Lower leg skin (tissue), 3 donors: ENCODE measurements at regions not wholly inside any gene's neighbourhood (a gene's known extent, or its start where the extent isn't known, plus 50 kb on each side); places are given as distances from the start of the nearest gene placed in this dataset.

Experiments
- POLR2A ChIP-seq, 2 donors: fragments of 450-650 bp; IDR thresholded peaks; one replicate each; pipeline ENCODE4 v1.6.1; 2016 to 2017; ENCODE audit warnings: antibody characterized with exemption in 2 of 2, mild to moderate bottlenecking in 1 of 2, moderate library complexity in 1 of 2
- TF ChIP-seq, protein P1 (sequence below), 3 donors: fragments of 450-650 bp; IDR thresholded peaks; one replicate each; pipeline ENCODE4 v1.5.1; 2016; ENCODE audit warnings: antibody characterized with exemption in 3 of 3, mild to moderate bottlenecking in 3 of 3, moderate library complexity in 2 of 3

DNA sequence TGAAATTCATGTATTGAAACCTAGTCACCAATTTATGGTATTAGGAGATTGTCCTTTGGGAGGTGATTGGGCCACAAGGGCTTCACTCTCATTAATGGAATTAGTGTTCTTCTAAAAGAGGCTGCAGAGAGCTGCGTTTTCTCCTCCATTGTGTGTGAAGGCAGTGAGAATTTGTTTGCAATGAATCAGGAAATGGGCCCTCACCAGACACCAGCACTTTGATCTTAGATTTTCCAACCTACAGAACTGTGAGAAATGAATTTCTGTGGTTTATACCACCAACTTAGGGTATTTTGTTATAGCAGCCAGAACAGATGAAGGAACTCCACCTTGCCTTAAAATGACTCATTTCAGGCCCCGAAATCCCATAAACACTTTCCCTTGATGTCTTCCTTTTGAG, 544.2 kb downstream of the RWDD3 start:
- TF ChIP-seq, protein P1, sequence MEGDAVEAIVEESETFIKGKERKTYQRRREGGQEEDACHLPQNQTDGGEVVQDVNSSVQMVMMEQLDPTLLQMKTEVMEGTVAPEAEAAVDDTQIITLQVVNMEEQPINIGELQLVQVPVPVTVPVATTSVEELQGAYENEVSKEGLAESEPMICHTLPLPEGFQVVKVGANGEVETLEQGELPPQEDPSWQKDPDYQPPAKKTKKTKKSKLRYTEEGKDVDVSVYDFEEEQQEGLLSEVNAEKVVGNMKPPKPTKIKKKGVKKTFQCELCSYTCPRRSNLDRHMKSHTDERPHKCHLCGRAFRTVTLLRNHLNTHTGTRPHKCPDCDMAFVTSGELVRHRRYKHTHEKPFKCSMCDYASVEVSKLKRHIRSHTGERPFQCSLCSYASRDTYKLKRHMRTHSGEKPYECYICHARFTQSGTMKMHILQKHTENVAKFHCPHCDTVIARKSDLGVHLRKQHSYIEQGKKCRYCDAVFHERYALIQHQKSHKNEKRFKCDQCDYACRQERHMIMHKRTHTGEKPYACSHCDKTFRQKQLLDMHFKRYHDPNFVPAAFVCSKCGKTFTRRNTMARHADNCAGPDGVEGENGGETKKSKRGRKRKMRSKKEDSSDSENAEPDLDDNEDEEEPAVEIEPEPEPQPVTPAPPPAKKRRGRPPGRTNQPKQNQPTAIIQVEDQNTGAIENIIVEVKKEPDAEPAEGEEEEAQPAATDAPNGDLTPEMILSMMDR (IDR thresholded peaks at IDR 0.05), result no peak
- no peak for TF ChIP-seq POLR2A (IDR thresholded peaks at IDR 0.05)
